ENCODE measurements at regions not wholly inside any gene's neighbourhood (a gene's known extent, or its start where the extent isn't known, plus 50 kb on each side); places are given as distances from the start of the nearest gene placed in this dataset.

- Histone ChIP-seq H3K4me3 (ENCODE audit: control extremely low read depth in 1 of 5, extremely low read depth in 1 of 5, insufficient read depth in 1 of 5, low read depth in 2 of 5, low read length in 4 of 5) (no peak overlapping the region), H3K4me2 (replicated peaks; ENCODE audit: low read depth, low read length, poor library complexity, severe bottlenecking) (no peak overlapping the region), H4K20me1 (ENCODE audit: control insufficient read depth, insufficient read depth, low read length, poor library complexity, severe bottlenecking) (no peaks in the 10 kb centered on the region), H3K9ac (ENCODE audit: low read length) (no peak overlapping the region), H3K27ac (ENCODE audit: low read length in 2 of 2) (no peak overlapping the region), H3K4me1 (ENCODE audit: control insufficient read depth in 2 of 2, insufficient read depth in 2 of 2, low read length in 2 of 2) (no peaks in the 10 kb centered on the region), H3K79me2 (ENCODE audit: control insufficient read depth, insufficient read depth, low read length) (no peaks in the 10 kb centered on the region), H3K36me3 (replicated peaks in 1 of 2; ENCODE audit: control extremely low read depth in 1 of 2, control insufficient read depth in 1 of 2, extremely low read depth in 1 of 2, insufficient read depth in 2 of 2, low read length in 1 of 2) (no peaks in the 10 kb centered on the region), H2AFZ (ENCODE audit: insufficient read depth, low read depth, low read length, poor library complexity, severe bottlenecking) (no peak overlapping the region), H3K27me3 (replicated peaks in 1 of 4; ENCODE audit: control extremely low read depth in 1 of 4, control insufficient read depth in 3 of 4, insufficient read depth in 4 of 4, low read length in 3 of 4) (no peaks in the 10 kb centered on the region), H3K9me3 (ENCODE audit: control extremely low read depth in 1 of 3, control insufficient read depth in 2 of 3, insufficient read depth in 1 of 3, low read length in 2 of 3) (no peaks in the 10 kb centered on the region)
- DNase-seq (no peak), ATAC-seq (ENCODE audit: low read depth) (no peak)
- ChIA-PET POLR2A (no interaction called here), CTCF (no interaction called here)
- WGBS (ENCODE audit: insufficient coverage), result no CpG with 5 or more reads among the region's 2 CpGs
- intact Hi-C loops (cut with micrococcal nuclease), result no loop called here
- no peak for TF ChIP-seq EZH2 (IDR thresholded peaks at IDR 0.05; ENCODE audit: borderline replicate concordance, insufficient read depth, low read depth, low read length, poor library complexity, severe bottlenecking)
- Mint-ChIP-seq H3K27me3 (no peaks in the 10 kb centered on the region), H3K4me3 (no peak overlapping the region), H3K4me1 (no peaks in the 10 kb centered on the region), H3K9me3 (ENCODE audit: insufficient read depth) (no peaks in the 10 kb centered on the region), H3K27ac (no peak overlapping the region)
These were observed 523.9 kb downstream of the BMP2 start for GRCh38 chr20:7291323-7291943.

DNA sequence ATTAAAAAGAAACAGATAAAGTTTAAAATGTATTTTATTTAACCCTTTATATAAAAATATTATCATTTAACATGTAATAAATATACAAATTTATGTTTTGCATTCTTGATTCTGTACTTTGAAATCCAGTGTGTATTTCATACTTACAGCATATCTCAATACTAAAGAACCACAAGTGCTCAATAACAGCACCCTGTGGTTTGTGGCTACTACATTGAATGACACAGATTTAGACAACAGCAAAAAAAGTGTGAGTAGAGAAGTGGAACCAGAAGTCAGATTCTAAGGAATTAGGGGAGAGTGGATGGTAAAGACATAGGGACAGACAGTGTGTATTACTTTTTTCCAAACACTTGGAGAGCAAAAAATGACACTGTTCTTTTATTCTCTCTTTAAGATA is 524.5 kb downstream of the BMP2 start:
- H3K36me3 ChIP-seq (replicated peaks in 1 of 2; ENCODE audit: control extremely low read depth in 1 of 2, control insufficient read depth in 1 of 2, extremely low read depth in 1 of 2, insufficient read depth in 2 of 2, low read length in 1 of 2), result no peaks in the 10 kb centered on the region
- no peaks in the 10 kb centered on the region for H4K20me1 ChIP-seq (ENCODE audit: control insufficient read depth, insufficient read depth, low read length, poor library complexity, severe bottlenecking)
- Mint-ChIP-seq H3K4me1 (no peaks in the 10 kb centered on the region), H3K4me3 (no peak overlapping the region), H3K27me3 (no peaks in the 10 kb centered on the region), H3K9me3 (ENCODE audit: insufficient read depth) (no peaks in the 10 kb centered on the region), H3K27ac (no peak overlapping the region)
- no peaks in the 10 kb centered on the region for H3K79me2 ChIP-seq (ENCODE audit: control insufficient read depth, insufficient read depth, low read length)
- ChIA-PET CTCF (no interaction called here), POLR2A (no interaction called here)
- no peak overlapping the region for H3K9ac ChIP-seq (ENCODE audit: low read length)
- DNase-seq, result no peak
- no peak overlapping the region for H2AFZ ChIP-seq (ENCODE audit: insufficient read depth, low read depth, low read length, poor library complexity, severe bottlenecking)
- H3K4me1 ChIP-seq (ENCODE audit: control insufficient read depth in 2 of 2, insufficient read depth in 2 of 2, low read length in 2 of 2), result no peaks in the 10 kb centered on the region
- intact Hi-C loops (cut with micrococcal nuclease), result no loop called here
- no peak overlapping the region for H3K4me2 ChIP-seq (replicated peaks; ENCODE audit: low read depth, low read length, poor library complexity, severe bottlenecking)
- no peak for ATAC-seq (ENCODE audit: low read depth)
- no peak overlapping the region for H3K4me3 ChIP-seq (ENCODE audit: control extremely low read depth in 1 of 5, extremely low read depth in 1 of 5, insufficient read depth in 1 of 5, low read depth in 2 of 5, low read length in 4 of 5)
- no peak overlapping the region for H3K27ac ChIP-seq (ENCODE audit: low read length in 2 of 2)
- no peaks in the 10 kb centered on the region for H3K9me3 ChIP-seq (ENCODE audit: control extremely low read depth in 1 of 3, control insufficient read depth in 2 of 3, insufficient read depth in 1 of 3, low read length in 2 of 3)
- H3K27me3 ChIP-seq (replicated peaks in 1 of 4; ENCODE audit: control extremely low read depth in 1 of 4, control insufficient read depth in 3 of 4, insufficient read depth in 4 of 4, low read length in 3 of 4), result no peaks in the 10 kb centered on the region
- TF ChIP-seq EZH2 (IDR thresholded peaks at IDR 0.05; ENCODE audit: borderline replicate concordance, insufficient read depth, low read depth, low read length, poor library complexity, severe bottlenecking), result no peak
- TF ChIP-seq, protein P1, sequence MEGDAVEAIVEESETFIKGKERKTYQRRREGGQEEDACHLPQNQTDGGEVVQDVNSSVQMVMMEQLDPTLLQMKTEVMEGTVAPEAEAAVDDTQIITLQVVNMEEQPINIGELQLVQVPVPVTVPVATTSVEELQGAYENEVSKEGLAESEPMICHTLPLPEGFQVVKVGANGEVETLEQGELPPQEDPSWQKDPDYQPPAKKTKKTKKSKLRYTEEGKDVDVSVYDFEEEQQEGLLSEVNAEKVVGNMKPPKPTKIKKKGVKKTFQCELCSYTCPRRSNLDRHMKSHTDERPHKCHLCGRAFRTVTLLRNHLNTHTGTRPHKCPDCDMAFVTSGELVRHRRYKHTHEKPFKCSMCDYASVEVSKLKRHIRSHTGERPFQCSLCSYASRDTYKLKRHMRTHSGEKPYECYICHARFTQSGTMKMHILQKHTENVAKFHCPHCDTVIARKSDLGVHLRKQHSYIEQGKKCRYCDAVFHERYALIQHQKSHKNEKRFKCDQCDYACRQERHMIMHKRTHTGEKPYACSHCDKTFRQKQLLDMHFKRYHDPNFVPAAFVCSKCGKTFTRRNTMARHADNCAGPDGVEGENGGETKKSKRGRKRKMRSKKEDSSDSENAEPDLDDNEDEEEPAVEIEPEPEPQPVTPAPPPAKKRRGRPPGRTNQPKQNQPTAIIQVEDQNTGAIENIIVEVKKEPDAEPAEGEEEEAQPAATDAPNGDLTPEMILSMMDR (IDR thresholded peaks at IDR 0.05), result no peak

Measured in B cell (primary cell).